ENCODE measurements at regions not wholly inside any gene's neighbourhood (a gene's known extent, or its start where the extent isn't known, plus 50 kb on each side); places are given as distances from the start of the nearest gene placed in this dataset.
"Not testable (repeated sequence)": the region's sequence is repeated elsewhere in the genome, so short reads cannot be mapped to it uniquely, and the experiment has no call there.

DNA sequence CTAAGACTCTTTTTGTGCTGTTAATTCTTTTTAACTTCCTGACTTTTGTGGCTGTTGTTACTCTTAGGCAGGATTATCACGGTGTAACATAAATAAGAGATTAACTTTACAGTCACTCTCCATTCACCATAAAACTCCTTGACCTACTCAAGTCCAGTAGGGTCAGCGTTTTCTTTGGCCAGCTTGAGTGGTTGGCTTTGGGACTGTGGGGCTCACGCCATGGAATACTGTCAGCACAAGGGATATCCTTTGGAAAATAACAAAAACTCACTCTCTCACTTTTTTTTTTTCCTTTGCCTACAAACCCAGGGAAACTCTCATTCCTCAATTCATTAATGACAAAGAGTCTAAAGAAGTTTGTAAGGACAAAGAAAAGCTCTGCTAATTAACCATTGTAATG, 89.4 kb upstream of the TLL1 start:
- no peak for DNase-seq

GRCh38 chr4:165784672-165785071, 88.4 kb upstream of the TLL1 start:
- DNase-seq, result no peak

- DNase-seq, result no peak
Measured at GRCh38 chr4:165785337-165785736, 87.7 kb upstream of the TLL1 start.

- no peak for DNase-seq
Measured at GRCh38 chr4:165787516-165788274, 85.3 kb upstream of the TLL1 start.

- DNase-seq, result no peak
Measured at GRCh38 chr4:165788686-165789463, 84.2 kb upstream of the TLL1 start.

- no peak for DNase-seq
Measured at GRCh38 chr4:165793236-165793635, 79.8 kb upstream of the TLL1 start.

DNA sequence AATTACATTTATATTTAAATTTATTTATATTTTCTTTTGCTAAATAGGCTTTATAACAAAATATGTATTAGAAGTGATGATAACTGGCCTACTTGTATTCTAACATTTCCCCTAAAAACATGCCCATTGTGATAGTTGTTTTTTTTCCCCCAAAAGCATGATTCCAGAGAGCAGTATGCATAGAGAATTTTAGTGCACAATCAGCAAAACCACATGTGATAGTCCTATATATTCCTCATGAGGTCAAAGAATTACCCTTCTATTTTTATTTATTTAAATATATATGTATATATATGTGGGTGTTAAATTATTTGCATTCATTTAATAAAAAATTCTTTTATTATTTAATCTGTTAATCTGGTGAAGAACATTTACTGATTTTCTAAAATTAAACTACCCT, 78.2 kb upstream of the TLL1 start:
- no peak for DNase-seq

DNA sequence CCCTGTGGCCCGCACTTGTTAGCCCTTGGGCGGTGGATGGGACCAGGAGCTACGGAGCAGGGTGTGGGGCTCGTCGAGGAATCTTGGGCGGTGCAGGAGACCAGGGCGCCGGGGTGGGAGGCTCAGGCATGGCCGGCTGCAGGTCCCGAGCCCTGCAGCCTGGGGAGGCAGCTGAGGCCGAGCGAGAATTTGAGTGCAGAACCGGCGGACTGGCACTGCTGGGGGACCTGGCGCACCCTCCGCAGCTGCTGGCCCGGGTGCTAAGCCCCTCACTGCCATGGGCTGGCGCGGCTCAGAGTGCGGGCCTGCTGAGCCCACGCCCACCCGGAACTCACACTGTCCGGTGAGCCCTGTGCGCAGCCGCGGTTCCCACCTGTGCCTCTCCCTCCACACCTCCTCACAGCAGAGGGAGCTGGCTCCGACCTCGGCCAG, 73.6 kb upstream of the TLL1 start:
- DNase-seq, result no peak

GRCh38 chr4:165802452-165802851, 70.6 kb upstream of the TLL1 start:
- DNase-seq, result no peak

DNA sequence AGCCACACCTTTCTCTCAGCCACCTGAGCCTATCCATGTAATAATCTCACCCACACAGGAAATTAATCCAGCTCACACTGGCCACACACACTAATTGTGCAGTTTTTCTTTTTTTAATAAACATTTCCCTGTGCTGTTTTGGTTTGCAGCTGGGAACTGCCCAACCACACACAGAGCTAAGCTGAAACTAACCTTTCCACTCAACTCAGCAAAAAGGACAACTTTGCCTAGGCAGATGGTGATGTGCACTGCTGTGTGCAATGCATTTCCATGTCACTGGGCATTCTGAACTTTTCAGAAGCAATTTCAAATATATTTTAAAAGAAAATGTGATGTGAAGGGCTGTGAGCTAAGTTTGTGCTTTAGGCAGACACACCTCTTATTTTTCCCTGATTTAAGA, 70.0 kb upstream of the TLL1 start:
- DNase-seq, result no peak

GRCh38 chr4:165805406-165805805, 67.6 kb upstream of the TLL1 start:
- DNase-seq, result no peak

DNA sequence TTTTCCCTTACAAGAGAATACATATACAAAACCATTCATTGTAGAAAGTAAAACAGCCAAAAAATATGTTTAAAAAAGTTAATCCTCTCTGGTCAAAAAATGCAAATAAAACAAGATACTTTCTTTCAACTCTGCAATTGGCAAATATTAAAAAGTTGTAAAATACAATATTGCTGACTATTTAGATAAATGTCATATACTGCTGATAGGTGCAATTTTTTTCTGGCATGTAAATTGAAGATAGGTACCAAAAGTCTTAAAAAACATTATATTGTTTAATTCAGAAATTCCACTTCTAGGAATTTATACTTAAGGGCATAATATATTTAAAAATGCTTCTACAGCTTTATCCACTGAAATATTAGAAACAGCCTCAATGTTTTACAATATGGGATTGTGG, 66.4 kb upstream of the TLL1 start:
- no peak for DNase-seq

- DNase-seq, result no peak
Measured at GRCh38 chr4:165810726-165811125, 62.3 kb upstream of the TLL1 start.

DNA sequence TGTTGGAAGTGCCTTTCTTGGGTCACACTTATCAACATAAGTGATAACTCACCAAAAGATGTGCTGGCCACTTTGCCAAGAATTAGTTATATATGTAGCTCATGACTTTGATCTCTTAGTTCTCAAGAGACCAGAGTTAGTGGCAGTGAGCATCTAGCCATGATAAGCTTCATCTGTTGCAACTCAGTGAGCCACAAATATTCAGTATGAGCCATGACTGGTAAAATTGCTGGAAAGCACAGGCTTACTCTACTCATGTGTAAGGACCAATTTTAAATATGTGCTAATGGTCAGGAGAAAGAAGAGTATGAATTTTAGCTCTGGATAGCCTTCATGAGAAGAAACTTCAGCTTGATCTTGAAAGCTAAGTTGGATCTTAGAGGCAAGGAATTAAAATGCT, 59.4 kb upstream of the TLL1 start:
- no peak for DNase-seq

DNA sequence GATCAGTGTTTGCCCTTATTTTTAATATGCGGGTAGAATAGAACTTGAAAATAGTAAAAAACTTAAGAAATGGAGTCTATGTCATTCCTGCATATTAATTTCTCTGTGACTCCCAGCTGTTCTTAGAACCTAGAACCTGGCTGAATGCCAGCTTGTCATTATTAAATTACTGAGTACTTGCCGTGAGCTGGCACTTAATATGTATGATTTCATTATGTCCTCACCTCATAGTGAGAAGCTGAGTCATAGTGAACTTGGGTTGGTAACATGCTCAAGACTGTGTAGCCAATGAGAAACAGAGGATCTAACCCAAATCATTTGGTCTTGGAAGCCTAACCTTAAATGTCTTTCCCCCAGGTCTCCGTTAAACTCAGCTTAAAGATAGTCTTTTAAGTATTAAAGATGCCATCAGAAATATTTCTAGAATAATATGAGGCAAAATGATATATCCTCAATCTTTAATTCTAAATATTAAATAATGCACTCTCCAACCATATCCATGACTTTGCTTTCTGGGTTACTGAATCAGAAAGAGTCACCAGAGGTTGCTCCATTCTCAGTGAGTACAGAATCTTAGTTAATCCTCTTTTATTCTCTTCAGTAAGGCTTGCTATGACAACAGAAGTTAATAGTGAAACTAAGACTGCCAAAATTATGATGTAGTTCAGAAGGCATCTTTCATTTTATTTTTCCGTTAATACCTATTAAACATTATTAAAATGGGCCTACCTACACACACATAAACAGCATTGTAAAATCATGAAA, 58.6 kb upstream of the TLL1 start:
- DNase-seq, result no peak

GRCh38 chr4:165819126-165819525, 53.9 kb upstream of the TLL1 start:
- DNase-seq, result not testable (repeated sequence)
